GM12878 (cell line): ENCODE measurements at regions not wholly inside any gene's neighbourhood (a gene's known extent, or its start where the extent isn't known, plus 50 kb on each side); places are given as distances from the start of the nearest gene placed in this dataset.

Source experiments
- CHD4 ChIP-seq: fragments of 200-600 bp; sonication (generic); IDR thresholded peaks from 2 replicates; pipeline ENCODE4 v1.6.1; 2016; ENCODE audit warnings: mild to moderate bottlenecking
- CTCF ChIP-seq, 3 experiments: IDR thresholded peaks in 2 of 3; conservative IDR thresholded peaks in 1 of 3; 2 replicates each; pipeline ENCODE4 v1.5.1; 2011; ENCODE audit warnings: low read depth in 3 of 3, low read length in 3 of 3, mild to moderate bottlenecking in 3 of 3, control low read depth in 2 of 3, moderate library complexity in 2 of 3, inconsistent platforms in 1 of 3, mixed read lengths in 1 of 3; ENCODE audit not compliant: control insufficient read depth in 2 of 3, insufficient read depth in 1 of 3; ENCODE audit errors: extremely low read depth in 1 of 3
- EZH2 ChIP-seq: IDR thresholded peaks from 2 replicates; pipeline ENCODE4 v1.6.1; 2012; ENCODE audit warnings: low read depth, mild to moderate bottlenecking, control low read depth, inconsistent platforms, low read length, borderline replicate concordance; ENCODE audit not compliant: control insufficient read depth
- MLLT1 ChIP-seq: fragments of 450-650 bp; IDR thresholded peaks from 2 replicates; pipeline ENCODE4 v1.6.1; 2016; ENCODE audit warnings: mild to moderate bottlenecking
- MXI1 ChIP-seq: fragments of 150-350 bp; IDR thresholded peaks from 2 replicates; pipeline ENCODE4 v1.6.1; 2011; ENCODE audit warnings: low read depth, mild to moderate bottlenecking, inconsistent platforms, low read length, improper control_type of control experiment
- PML ChIP-seq: IDR thresholded peaks from 2 replicates; pipeline ENCODE4 v1.6.1; 2012; ENCODE audit warnings: low read length, inconsistent platforms
- POLR2A ChIP-seq: IDR thresholded peaks from 2 replicates; pipeline ENCODE4 v1.6.1; 2011; ENCODE audit warnings: low read depth, mild to moderate bottlenecking, low read length
- POLR2AphosphoS5 ChIP-seq: IDR thresholded peaks from 2 replicates; pipeline ENCODE4 v1.6.1; 2011; ENCODE audit warnings: mild to moderate bottlenecking, low read length, inconsistent platforms
- RBBP5 ChIP-seq: fragments of 200-600 bp; sonication (generic); conservative IDR thresholded peaks from 2 replicates; pipeline ENCODE4 v1.6.1; 2016
- SP1 ChIP-seq: IDR thresholded peaks from one replicate; pipeline ENCODE4 v1.6.1; 2011; ENCODE audit warnings: low read depth, low read length
- TCF7 ChIP-seq: IDR thresholded peaks from 2 replicates; pipeline ENCODE4 v1.6.1; 2014; ENCODE audit warnings: antibody characterized with exemption, borderline replicate concordance

GRCh38 chr6:40146902-40147301 lies 212.6 kb upstream of the MOCS1 start:
- TF ChIP-seq POLR2A (no peak), CTCF (IDR thresholded peaks at IDR 0.05 in 2 of 3, conservative IDR thresholded peaks at IDR 0.05 in 1 of 3; ENCODE audit: control insufficient read depth in 2 of 3, extremely low read depth in 1 of 3, insufficient read depth in 1 of 3, low read depth in 3 of 3, low read length in 3 of 3) (no peak), PML (no peak), MXI1 (no peak), SP1 (no peak), EZH2 (no peak), POLR2AphosphoS5 (no peak), RBBP5 (no peak), TCF7 (no peak), CHD4 (no peak), MLLT1 (no peak)
